ENCODE measurements at regions not wholly inside any gene's neighbourhood (a gene's known extent, or its start where the extent isn't known, plus 50 kb on each side); places are given as distances from the start of the nearest gene placed in this dataset.

- ChIA-PET CTCF (interaction anchor here (0.8 kb wide), 1 partner anchor 9 kb away, joined by 3 read pairs; no protein-coding TSS in a partner anchor), POLR2A (no interaction called here)
- no peaks in the 10 kb centered on the region for H3K4me1 ChIP-seq (ENCODE audit: control insufficient read depth, insufficient read depth, low read length)
Observed at GRCh38 chrX:67353651-67354370, 190.0 kb upstream of the AR start.

More at GRCh38 chrX:67353651-67354370, 190.0 kb upstream of the AR start:
- H3K36me3 ChIP-seq (ENCODE audit: control insufficient read depth in 2 of 2, insufficient read depth in 1 of 2, low read length in 2 of 2), result no peaks in the 10 kb centered on the region
- TF ChIP-seq ZNF747 (tag by site-specific recombination; IDR thresholded peaks at IDR 0.05) (no peak), ZNF785 (tag by site-specific recombination; IDR thresholded peaks at IDR 0.05) (no peak), ZNF624 (tag by site-specific recombination; IDR thresholded peaks at IDR 0.05) (no peak), ZNF580 (tag by site-specific recombination; IDR thresholded peaks at IDR 0.05) (no peak), ZNF280C (tag by site-specific recombination; IDR thresholded peaks at IDR 0.05) (no peak), ZNF513 (tag by site-specific recombination; IDR thresholded peaks at IDR 0.05) (no peak), OSR2 (tag by site-specific recombination; IDR thresholded peaks at IDR 0.05) (no peak), ZNF416 (tag by site-specific recombination; IDR thresholded peaks at IDR 0.05) (no peak), ZNF645 (tag by site-specific recombination; IDR thresholded peaks at IDR 0.05) (no peak), MZF1 (tag by site-specific recombination; IDR thresholded peaks at IDR 0.05; ENCODE audit: borderline replicate concordance) (no peak), ZNF114 (tag by site-specific recombination; IDR thresholded peaks at IDR 0.05) (no peak), ZNF629 (tag by site-specific recombination; IDR thresholded peaks at IDR 0.05) (no peak), ZNF366 (tag by site-specific recombination; conservative IDR thresholded peaks at IDR 0.05) (no peak), YY1 (tag by site-specific recombination; IDR thresholded peaks at IDR 0.05) (no peak), ZNF529 (tag by site-specific recombination; IDR thresholded peaks at IDR 0.05; ENCODE audit: insufficient replicate concordance) (no peak), ZSCAN23 (tag by site-specific recombination; IDR thresholded peaks at IDR 0.05) (no peak), PRDM1 (tag by site-specific recombination; IDR thresholded peaks at IDR 0.05) (no peak), ZFHX2 (tag by site-specific recombination; conservative IDR thresholded peaks at IDR 0.05) (no peak), HIC1 (tag by site-specific recombination; IDR thresholded peaks at IDR 0.05) (no peak), ZNF121 (tag by site-specific recombination; IDR thresholded peaks at IDR 0.05) (no peak)
- no peaks in the 10 kb centered on the region; the same call in 1 of the 2 replicates for H3K9me3 ChIP-seq (ENCODE audit: control insufficient read depth, insufficient read depth, low read depth, low read length)
- no peak overlapping the region for H3K27ac ChIP-seq (ENCODE audit: extremely low read depth, low read depth, low read length)
- H3K4me3 ChIP-seq (ENCODE audit: low read depth, low read length), result no peak overlapping the region

Data from HEK293 (cell line).